ENCODE measurements at regions not wholly inside any gene's neighbourhood (a gene's known extent, or its start where the extent isn't known, plus 50 kb on each side); places are given as distances from the start of the nearest gene placed in this dataset.

DNA sequence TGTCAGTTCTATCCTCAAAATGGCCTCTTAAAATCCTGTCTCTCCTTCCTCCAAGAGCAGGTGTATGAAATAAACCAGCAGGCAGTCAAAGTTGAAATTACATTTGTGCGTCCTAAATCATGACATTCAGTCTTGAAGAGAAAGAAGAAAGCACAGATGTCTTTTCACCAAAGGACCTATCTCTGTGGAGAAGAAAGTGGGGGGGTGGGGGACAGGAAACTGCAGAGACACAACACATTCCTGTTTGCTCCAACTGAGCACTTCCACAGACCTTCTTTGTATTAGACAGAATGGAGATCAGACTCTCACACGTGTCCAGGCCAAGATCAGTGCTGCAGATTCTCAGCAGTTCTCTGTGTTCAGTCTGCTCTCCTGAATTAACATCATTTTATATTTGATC lies 471.9 kb upstream of the RGMB start:
- peak overlapping the region; percentile 28; the same call in 1 of the 2 replicates for H2AFZ ChIP-seq (ENCODE audit: low read length)
- no peak for DNase-seq (ENCODE audit: low read depth in 1 of 2, low spot score in 2 of 2)

More for the DNA sequence above, 471.9 kb upstream of the RGMB start:
- Histone ChIP-seq H2BK5ac (ENCODE audit: low read depth, low read length) (no peak overlapping the region), H3K14ac (ENCODE audit: insufficient read length) (no peak overlapping the region), H4K91ac (replicated peaks; ENCODE audit: insufficient read length, low read length) (no peak overlapping the region), H3K9me3 (ENCODE audit: insufficient read depth in 2 of 2, low read depth in 1 of 2, low read length in 1 of 2) (no peaks in the 10 kb centered on the region), H3K9ac (replicated peaks in 1 of 4; ENCODE audit: extremely low read depth in 1 of 4, low read depth in 3 of 4, low read length in 3 of 4) (no peak overlapping the region), H3K4me2 (ENCODE audit: insufficient read depth in 1 of 2, low read depth in 2 of 2, low read length in 2 of 2) (no peak overlapping the region), H3K36me3 (ENCODE audit: control insufficient read depth in 2 of 4, insufficient read depth in 4 of 4, low read length in 3 of 4) (no peaks in the 10 kb centered on the region), H3K27ac (ENCODE audit: low read depth, low read length) (no peak overlapping the region), H3K23ac (ENCODE audit: insufficient read length) (no peak overlapping the region), H2AK5ac (ENCODE audit: low read depth, low read length) (no peak overlapping the region), H2BK12ac (ENCODE audit: low read depth, low read length) (no peak overlapping the region), H4K8ac (ENCODE audit: extremely low read depth, insufficient read depth, low read length) (no peak overlapping the region), H3K18ac (ENCODE audit: extremely low read depth, low read length) (no peak overlapping the region), H3K4ac (replicated peaks; ENCODE audit: insufficient read length, low read depth, low read length) (no peak overlapping the region), H2BK15ac (ENCODE audit: low read length) (no peak overlapping the region), H4K20me1 (replicated peaks in 1 of 2; ENCODE audit: control insufficient read depth in 1 of 2, insufficient read depth in 2 of 2, low read length in 2 of 2) (no peaks in the 10 kb centered on the region), H3K79me2 (ENCODE audit: control insufficient read depth in 1 of 2, insufficient read depth in 2 of 2, low read length in 2 of 2) (no peaks in the 10 kb centered on the region), H3K27me3 (replicated peaks in 1 of 4; ENCODE audit: control insufficient read depth in 3 of 4, extremely low read depth in 1 of 4, insufficient read depth in 3 of 4, low read length in 3 of 4) (no peaks in the 10 kb centered on the region), H3K4me3 (ENCODE audit: extremely low read depth in 1 of 4, insufficient read depth in 2 of 4, low read depth in 3 of 4, low read length in 4 of 4) (no peak overlapping the region), H3K23me2 (ENCODE audit: low read depth, low read length) (no peaks in the 10 kb centered on the region), H3K4me1 (replicated peaks in 1 of 4; ENCODE audit: control insufficient read depth in 3 of 4, insufficient read depth in 4 of 4, low read length in 3 of 4) (no peaks in the 10 kb centered on the region; a peak in 1 of 7 replicates), H3K79me1 (ENCODE audit: low read depth, low read length) (no peaks in the 10 kb centered on the region), H2BK20ac (ENCODE audit: low read length) (no peak overlapping the region), H4K5ac (ENCODE audit: insufficient read length, low read depth, low read length) (no peak overlapping the region), H3K56ac (replicated peaks; ENCODE audit: insufficient read length, low read depth, low read length) (no peak overlapping the region), H2BK120ac (replicated peaks; ENCODE audit: low read depth, low read length) (no peak overlapping the region)
- ChIA-PET POLR2A (ENCODE audit: partially characterized antibody) (no interaction called here), CTCF (ENCODE audit: partially characterized antibody) (no interaction called here)
- TF ChIP-seq BACH1 (IDR thresholded peaks at IDR 0.05; ENCODE audit: low read length) (no peak), POLR2AphosphoS5 (IDR thresholded peaks at IDR 0.05; ENCODE audit: low read depth, low read length) (no peak), TCF12 (IDR thresholded peaks at IDR 0.05; ENCODE audit: low read depth, low read length) (no peak), PHF8 (conservative IDR thresholded peaks at IDR 0.05; ENCODE audit: low read depth, low read length) (no peak), POLR2A (IDR thresholded peaks at IDR 0.05; ENCODE audit: control extremely low read depth in 1 of 2, low read depth in 2 of 2, low read length in 2 of 2) (no peak), ASH2L (IDR thresholded peaks at IDR 0.05; ENCODE audit: low read length) (no peak), FOSL1 (IDR thresholded peaks at IDR 0.05; ENCODE audit: insufficient read depth, low read depth, low read length) (no peak), RNF2 (IDR thresholded peaks at IDR 0.05; ENCODE audit: borderline replicate concordance, low read depth, low read length, missing control alignments, poor library complexity, severe bottlenecking) (no peak)
- no peak for FAIRE-seq
- WGBS, 2 experiments (ENCODE audit: extremely low coverage in 1 of 2, insufficient coverage in 1 of 2, insufficient read length in 1 of 2, insufficient replicate concordance in 2 of 2, low coverage in 1 of 2, low lambda C conversion rate in 2 of 2, missing lambda C conversion rate in 1 of 2), result 94% methylated on average over 2 of the region's 2 CpGs; no CpG with 5 or more reads in 1 of the 2 experiments

Measured in H1 (cell line).